Skin of body (tissue), 1 donor: ENCODE measurements at regions not wholly inside any gene's neighbourhood (a gene's known extent, or its start where the extent isn't known, plus 50 kb on each side); places are given as distances from the start of the nearest gene placed in this dataset.

Experiments
- DNase-seq: peaks from one replicate; lab custom pipeline; 2025; lab: John Stamatoyannopoulos, UW

- DNase-seq: no peak
These were observed 202.3 kb upstream of the LPP start for GRCh38 chr3:187951452-187952190.

- DNase-seq: no peak
These were observed 201.1 kb upstream of the LPP start for GRCh38 chr3:187952849-187953248.

GRCh38 chr3:187954516-187954872 lies 199.5 kb upstream of the LPP start:
- no peak for DNase-seq

- DNase-seq: no peak
These were observed 198.9 kb upstream of the LPP start for GRCh38 chr3:187954873-187955586.

- no peak for DNase-seq
These were observed 198.4 kb upstream of the LPP start for GRCh38 chr3:187955587-187955952.

- no peak for DNase-seq
These were observed 196.8 kb upstream of the LPP start for GRCh38 chr3:187957165-187957581.

- DNase-seq: no peak
These were observed 196.4 kb upstream of the LPP start for GRCh38 chr3:187957582-187957981.

- no peak for DNase-seq
These were observed 195.4 kb upstream of the LPP start for GRCh38 chr3:187958432-187959003.

- DNase-seq: no peak
These were observed 193.1 kb upstream of the LPP start for GRCh38 chr3:187960820-187961219.

- no peak for DNase-seq
These were observed 192.6 kb upstream of the LPP start for GRCh38 chr3:187961366-187961765.

- DNase-seq: no peak
These were observed 190.8 kb upstream of the LPP start for GRCh38 chr3:187963003-187963676.

GRCh38 chr3:187963677-187964385 lies 190.1 kb upstream of the LPP start:
- DNase-seq: no peak

- DNase-seq: no peak
These were observed 189.2 kb upstream of the LPP start for GRCh38 chr3:187964760-187965159.

GRCh38 chr3:187966096-187966495 lies 187.9 kb upstream of the LPP start:
- no peak for DNase-seq

- DNase-seq: no peak
These were observed 187.1 kb upstream of the LPP start for GRCh38 chr3:187966636-187967406.

GRCh38 chr3:187967993-187968392 lies 186.0 kb upstream of the LPP start:
- DNase-seq: no peak

- no peak for DNase-seq
These were observed 184.9 kb upstream of the LPP start for GRCh38 chr3:187968883-187969580.

GRCh38 chr3:187969581-187969950 lies 184.4 kb upstream of the LPP start:
- no peak for DNase-seq

GRCh38 chr3:187970106-187970505 lies 183.9 kb upstream of the LPP start:
- DNase-seq: no peak

- DNase-seq: no peak
These were observed 182.3 kb upstream of the LPP start for GRCh38 chr3:187971629-187972028.
